ENCODE measurements at regions not wholly inside any gene's neighbourhood (a gene's known extent, or its start where the extent isn't known, plus 50 kb on each side); places are given as distances from the start of the nearest gene placed in this dataset.

DNA sequence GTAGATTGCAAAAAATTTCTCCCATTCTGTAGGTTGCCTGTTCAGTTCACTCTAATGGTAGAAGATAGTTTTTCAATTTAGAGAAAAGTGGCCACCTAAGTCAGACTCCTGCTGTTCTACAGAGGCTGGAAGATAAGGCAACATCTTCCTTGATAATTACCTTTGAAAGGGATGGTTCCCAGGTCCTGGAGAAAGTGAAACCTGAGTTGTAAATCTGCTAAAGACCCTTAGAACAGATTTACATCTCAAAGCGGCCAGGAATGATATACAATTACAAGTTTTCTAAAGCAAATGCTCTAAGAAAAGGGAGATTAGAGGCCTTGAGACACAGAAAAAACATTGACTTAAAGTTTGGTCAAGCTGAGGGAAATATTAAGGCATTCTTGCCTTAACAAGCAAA, 1350.2 kb upstream of the FAM98A start:
- no peak for DNase-seq (ENCODE audit: low spot score)

DNA sequence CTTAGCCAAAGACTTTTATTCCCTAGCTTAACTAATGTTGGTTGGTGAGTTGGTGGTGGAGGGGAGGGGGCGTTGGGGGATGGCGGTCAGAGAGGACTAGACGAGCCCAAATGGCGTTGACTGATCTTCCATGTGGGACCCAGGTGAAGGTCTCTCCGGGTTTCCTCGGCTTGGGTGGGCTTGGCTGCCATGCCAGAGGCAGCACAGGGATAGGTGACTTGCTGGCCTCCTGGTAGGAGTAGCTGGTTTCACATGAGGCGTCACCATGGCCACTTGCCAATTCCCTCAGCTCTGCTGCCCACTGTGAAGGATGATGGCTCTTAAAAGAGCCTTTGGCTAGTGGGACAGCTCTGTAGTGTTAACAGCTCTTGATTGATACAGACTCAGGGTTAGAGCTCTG, 1337.0 kb upstream of the FAM98A start:
- no peak for DNase-seq (ENCODE audit: low spot score)

DNA sequence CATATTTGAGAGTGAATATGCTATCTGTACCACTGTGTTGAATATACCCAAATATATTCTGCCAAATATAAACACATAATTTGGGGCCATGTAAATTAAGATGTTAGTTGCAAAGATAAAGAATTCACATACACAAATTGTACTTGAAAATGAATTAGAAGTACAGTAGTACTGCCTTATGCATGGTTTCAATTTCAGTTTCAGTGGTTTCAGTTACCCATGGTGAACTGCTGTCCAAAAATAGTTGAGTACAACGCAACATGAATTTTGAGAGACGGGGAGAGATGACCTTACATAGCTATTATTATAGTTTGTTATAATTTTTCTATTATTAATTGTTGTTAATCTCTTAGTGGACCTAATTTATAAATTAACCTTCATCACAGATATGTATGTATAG, 1313.0 kb upstream of the FAM98A start:
- DNase-seq (ENCODE audit: low spot score): no peak

DNA sequence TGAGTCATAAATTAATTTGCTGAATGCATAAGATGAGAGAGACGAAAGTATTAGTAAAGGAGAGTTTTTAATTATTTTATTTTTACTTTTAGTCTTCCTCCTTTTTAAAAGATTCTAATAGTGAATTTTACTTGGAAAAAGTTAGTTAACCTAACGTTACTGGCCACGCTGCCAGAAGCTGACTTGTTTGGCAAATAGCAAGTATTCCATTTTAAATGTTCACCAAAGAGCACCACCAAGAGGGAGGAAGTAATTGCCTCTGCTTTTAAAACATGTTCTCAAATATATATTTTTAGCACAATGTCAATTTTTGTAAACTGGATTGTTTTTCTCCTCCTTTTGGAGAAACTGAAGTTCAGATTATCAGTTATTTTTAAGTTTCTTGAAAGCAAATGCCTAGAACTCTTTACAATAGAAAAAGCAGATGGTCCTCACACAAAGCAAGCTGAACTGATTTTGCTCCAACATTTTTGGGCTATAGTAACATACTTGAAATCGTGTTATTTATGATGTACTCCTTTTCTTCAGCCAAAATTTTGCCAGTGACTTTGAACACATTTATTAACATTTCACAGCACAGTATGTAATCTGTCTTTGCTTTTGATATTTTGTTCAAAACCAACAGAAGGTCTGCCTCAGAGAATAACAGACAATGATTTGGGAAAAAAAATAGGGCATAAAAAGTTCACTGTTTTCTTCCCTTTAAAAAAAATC, 1311.0 kb upstream of the FAM98A start:
- DNase-seq (ENCODE audit: low spot score): no peak

DNA sequence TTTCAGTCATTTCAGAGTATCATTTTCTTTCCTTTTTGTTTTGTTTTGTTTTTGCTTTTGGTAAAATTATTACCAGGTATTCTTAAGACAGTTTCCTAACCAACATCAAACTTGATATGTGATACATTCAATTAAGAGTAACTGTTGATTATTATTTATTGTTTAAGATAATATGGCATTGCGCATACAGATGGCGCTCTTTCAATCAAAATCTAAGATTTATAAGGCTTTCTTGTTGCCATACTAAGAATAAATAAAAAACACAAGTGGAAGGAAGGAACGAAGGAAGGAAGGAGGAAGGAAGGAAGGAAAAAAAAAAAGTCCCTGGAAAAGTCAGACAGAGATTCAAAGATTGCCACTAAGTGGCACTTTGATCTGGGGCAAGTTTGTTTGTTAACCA, 1308.7 kb upstream of the FAM98A start:
- no peak for DNase-seq (ENCODE audit: low spot score)

DNA sequence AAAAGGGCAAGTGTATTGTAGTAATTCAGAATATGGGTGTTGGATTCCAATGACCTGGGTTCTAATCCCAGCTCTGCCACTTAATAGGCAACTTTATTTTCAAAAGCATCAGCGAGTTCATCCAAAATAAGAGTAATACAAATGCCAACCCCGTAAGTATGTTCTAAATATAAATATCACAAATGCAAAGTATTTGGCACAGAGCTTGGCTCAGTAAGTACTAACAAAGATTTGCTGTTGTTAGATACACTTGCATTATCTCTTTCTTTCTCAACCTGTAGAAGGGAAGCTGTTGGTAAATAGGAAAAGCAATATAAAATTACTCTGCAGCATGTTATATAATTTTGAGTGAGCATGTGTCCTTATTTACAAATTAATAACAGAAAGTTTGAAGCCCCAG, 1302.6 kb upstream of the FAM98A start:
- DNase-seq (ENCODE audit: low spot score): no peak

DNA sequence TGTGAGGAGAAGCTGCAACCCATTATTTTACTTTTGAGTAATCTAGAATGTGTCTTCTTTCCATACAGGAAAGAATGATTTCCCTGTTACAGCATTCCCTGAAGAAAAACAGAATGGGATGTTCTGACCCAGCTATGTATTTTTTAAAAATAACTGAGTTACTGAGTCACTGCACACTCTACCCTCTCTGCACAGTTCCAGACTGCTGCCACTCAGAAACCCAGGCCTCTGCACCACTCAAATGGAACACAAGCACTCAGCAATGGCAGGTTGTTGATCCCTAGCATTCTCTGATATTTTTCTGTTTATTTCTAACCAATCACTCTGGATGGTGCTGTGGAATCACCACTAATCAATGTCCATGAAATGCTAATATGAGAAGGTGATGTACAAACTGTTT, 1300.0 kb upstream of the FAM98A start:
- DNase-seq (ENCODE audit: low spot score): no peak

DNA sequence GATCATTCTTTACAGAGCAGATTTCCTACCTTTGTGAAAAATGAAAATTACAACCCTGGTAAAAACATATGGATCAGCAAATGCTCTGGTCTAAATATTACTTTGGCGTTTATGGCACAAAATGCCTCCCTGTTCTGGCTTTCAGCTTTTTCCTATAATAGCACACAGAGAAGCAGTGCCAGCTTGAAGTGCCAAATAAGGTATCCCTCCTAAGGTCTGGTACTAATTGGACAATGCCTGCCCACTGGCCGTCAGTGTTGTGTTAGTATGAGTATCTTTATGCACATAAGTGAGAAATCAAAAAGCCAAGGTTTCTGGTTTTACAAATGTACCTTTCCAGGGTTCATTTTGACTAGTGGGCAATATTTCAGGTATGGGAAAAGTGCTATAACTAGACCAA, 1293.7 kb upstream of the FAM98A start:
- no peak for DNase-seq (ENCODE audit: low spot score)

DNA sequence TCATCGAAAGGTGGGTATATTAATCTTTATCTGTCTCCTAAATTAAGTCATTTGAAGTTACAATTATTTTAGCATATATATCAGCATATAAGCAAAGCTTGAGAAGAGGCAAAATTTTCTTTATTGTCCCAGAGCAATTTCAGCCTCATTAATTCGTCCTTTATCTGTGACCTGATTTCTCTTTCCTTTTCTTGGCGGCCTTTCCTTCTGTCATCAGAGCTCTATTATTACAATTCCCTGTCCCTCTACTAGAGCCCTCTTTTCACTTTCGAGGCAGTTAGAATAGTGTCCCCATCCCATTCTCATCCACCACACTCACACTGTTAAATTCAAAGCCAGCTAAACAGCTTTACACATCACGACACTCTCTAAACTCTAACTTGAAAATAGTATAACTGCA, 1293.2 kb upstream of the FAM98A start:
- DNase-seq (ENCODE audit: low spot score): no peak

DNA sequence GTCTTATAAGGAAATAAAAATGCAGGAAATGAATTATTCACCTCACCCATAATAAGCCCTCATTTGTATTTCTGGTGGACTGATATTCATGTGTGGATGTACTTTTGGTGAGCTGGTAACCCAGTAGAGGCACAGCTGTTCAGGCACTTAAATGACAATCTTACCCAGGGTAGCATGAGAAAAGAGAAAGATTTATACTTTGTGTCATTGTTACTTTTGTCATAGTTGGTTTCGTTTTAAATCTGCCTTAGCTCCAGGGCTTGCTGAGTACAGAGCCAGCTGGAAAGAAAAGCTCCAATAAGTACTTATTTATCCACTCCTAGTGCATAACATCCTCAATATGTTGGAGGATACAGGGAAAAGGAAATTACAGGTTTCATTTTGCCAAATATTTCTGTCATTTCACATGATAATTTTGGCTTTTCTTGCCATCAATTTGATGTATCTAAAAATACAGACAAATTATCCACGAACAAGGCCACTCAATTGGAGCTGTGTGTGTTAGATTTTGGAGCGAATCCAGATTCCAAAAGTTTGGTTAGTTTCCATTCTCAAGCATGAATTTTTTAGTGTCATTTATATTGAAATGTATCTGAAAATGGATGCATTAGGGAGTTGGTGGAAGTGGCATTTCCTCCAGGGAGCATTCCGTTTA, 1276.1 kb upstream of the FAM98A start:
- DNase-seq (ENCODE audit: low spot score): no peak

DNA sequence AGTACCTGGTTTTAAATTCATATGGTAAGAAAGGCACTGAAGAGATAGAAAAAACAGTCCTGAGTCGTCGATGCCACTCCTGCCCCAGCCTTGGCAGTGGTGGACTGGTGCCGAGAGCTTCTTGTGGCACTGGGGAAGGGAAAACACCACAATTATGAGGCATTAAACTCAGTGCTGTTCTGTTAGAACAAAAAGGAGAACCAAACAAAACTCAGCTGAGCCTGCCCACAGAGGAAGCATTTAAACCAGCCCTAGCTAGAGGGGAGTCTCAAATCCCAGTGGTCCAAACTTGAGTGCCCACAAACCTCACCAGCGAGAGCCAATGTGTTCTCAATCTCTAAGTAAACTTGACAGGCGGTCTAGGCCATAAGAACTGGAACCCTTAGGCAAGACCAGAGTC, 1254.5 kb upstream of the FAM98A start:
- no peak for DNase-seq (ENCODE audit: low spot score)

DNA sequence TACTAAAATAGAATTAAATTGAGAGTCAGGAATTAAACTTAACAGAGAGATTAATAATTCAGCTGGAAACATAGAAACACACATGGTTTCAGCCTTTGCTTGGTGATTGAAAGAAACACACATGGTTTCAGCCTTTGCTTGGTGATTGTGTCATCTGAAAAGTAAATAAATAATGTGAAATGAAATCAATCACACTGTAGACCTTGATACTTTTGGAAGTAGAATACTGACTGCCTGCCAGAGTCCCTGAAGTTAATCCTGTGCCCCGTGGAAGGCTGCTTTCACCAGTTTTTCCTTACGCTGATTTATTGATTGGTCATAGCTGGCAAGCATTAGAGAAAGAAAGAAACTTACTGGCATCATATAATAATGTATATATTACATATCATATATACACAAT, 1252.7 kb upstream of the FAM98A start:
- DNase-seq (ENCODE audit: low spot score): no peak

DNA sequence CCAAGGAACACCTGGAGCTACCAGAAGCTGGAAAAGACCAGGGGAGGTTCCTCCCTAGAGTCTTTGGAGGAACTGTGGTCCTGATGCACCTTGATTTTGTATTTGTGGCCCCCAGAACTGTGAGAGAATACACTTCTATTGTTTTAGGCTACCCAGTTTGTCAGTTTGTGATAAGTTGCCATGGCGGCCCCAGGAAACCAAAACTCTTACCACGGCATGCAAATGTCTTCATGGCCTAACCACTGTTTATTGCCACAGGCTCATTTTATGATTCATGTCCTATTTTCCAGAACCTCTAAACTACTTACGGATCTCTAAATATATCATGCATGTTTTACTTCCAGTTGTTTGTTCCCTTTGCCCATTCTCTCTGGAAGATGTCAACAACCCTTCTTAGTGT, 1250.7 kb upstream of the FAM98A start:
- DNase-seq (ENCODE audit: low spot score): no peak

DNA sequence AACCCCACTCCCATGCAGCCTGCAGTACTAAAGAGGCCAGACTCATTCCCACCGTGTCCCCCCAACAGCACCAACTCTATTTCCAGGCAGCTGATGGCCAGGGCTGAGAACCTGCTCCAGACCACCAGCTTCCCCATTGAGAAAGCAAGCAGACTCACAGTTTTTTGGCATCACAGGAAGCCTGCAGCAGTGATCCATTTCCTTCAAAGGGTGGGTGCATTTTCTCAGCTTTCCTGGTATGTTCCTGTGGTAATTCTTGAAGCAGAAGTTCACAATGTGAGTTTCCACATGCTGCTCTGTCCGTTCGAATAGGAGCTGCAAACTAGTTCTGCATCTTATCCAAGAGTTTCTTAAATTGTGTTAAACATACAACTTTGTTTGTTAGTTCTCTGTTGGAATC, 1249.6 kb upstream of the FAM98A start:
- DNase-seq (ENCODE audit: low spot score): no peak

DNA sequence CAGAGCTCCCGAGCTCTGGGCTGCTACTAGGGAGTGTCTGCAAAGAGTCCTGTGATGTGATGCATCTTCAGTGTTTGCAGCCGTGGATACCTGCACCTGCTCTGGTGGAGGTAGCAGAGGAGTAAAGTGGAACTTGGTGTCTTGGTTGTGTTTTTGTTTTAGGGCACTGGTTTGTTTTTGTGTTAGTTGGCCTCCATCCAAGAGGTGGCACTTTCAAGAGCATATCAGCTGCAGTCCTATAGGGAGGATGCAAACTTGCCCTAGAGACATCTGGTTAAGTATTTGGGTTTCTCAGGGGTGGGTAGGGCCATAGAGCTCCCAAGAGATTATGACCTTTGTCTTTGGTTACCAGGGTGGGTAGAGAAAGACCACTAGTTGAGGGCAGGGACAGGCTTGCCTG, 1249.0 kb upstream of the FAM98A start:
- no peak for DNase-seq (ENCODE audit: low spot score)

DNA sequence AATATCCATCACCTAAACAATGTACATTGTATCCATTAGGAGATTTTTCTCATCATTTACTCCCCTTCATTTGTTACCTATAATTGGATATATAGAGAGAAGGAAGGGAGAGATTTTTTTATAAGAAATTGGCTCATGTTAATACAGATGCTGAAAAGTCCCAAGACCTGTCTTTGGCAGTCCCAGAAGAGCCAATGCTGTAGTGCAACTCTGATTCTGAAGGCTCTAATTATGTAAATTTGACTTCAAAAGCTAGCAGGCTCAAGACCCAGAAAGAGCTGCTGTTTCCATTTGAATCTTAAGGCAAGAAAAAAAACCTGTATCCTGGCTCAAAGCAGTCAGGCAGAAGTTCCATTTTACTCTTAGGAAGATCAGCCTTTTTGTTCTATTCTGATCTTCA, 1245.5 kb upstream of the FAM98A start:
- no peak for DNase-seq (ENCODE audit: low spot score)

DNA sequence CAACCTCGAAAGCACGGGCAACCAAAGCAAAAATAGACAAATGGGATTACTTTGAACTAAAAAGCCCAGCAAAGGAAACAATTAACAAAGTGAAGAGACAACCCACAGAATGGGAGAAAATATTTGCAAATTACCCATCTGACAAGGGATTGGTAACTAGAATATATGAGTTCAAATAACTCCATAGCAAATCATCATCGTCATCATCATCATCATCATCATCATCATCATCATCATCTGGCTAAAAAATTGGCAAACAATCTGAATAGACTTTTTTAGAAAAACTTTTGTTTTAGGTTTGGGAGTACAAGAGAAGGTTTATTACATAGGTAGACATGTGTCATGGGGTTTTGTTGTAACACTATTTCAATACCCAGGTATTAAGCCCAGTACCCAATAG, 1239.3 kb upstream of the FAM98A start:
- no peak for DNase-seq (ENCODE audit: low spot score)

DNA sequence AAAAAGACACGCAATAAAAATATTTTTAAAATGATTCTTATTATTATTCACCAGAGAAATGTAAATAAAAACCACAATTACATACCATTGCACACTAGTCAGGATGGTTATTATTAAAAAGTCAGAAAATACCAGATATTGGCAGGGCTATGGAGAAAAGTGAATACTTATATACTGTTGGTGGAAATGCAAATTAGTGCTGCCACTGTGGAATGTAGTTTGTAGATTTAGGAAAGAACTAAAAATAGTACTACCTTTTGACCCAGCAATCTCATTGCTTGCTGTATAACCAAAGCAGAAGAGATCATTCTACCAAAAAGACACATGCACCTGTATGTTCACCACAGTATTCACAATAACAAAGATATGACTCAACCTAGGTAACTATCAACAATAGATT, 1237.3 kb upstream of the FAM98A start:
- no peak for DNase-seq (ENCODE audit: low spot score)

DNA sequence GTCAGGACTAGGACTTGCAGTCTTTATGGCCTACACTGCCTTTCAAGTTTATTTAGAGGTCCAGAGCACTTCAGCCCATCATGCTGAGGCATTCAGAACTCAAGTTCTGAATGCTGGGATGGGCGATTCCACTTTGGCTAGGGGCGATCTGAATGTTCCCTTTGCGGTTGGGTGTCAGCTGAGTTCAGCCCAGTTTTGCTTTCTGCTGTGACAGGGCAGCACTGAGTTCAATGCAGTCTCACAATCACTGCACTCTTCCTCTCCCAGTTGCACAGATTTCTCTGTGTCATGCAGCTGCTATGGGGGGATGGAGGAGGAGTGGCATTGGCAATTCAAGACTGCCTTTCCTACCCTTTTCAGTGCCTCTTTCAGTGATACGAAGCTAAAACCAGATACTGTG, 1232.0 kb upstream of the FAM98A start:
- DNase-seq (ENCODE audit: low spot score): no peak

DNA sequence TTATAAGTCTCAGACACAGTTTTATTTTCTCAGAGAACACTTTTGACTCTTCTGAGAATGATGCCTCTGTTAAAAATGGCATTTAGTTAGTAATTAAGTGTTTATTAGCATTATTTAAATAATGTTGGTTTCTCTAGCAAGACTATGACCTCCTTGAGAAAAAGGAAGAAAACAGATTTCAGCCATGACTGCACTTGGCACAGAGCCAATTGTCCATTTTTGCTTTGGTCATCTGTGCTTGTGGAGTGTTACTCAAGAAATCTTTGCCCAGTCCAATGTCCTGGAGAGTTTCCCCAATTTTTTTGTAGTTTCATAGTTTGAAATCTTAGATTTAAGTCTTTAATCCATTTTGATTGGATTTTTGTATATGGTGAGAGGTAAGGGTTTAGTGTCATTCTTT, 1229.4 kb upstream of the FAM98A start:
- no peak for DNase-seq (ENCODE audit: low spot score)

DNA sequence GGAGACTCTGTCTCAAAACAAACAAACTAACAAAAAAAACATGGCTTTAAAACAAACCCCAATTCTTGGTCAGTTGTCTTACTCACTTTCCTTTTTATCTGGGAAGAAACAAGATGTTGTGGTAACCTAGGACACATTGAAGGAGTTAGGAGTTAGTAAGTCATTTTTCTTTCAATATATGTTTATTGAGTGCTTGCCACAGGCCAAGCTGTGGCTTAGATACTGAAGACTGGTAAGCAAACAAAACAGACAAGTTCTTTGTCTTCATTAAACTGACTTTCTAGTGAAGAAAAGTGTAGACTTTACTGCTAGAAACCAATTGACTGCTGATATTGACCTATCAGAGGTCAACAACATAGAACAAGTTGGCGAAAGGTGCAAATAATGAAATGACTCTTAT, 1228.3 kb upstream of the FAM98A start:
- no peak for DNase-seq (ENCODE audit: low spot score)

DNA sequence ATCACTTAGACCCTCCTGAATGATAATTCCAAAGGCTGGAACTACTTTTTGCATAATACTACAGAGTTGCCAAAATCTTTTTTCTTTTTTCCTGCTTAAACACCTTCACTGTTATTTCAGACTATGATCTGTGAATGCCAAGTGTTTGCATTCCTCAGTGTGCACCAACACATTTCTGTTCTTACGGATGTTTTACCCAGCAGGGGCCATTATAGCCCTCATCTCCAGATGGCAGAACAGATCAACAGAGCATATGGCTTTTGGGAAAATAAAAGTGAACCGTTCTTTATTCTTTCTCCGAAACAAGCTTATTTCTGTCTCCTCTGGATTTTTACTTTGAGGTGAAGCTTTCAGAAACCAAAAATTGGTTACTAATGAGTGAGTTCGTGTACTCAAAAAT, 1226.6 kb upstream of the FAM98A start:
- no peak for DNase-seq (ENCODE audit: low spot score)

DNA sequence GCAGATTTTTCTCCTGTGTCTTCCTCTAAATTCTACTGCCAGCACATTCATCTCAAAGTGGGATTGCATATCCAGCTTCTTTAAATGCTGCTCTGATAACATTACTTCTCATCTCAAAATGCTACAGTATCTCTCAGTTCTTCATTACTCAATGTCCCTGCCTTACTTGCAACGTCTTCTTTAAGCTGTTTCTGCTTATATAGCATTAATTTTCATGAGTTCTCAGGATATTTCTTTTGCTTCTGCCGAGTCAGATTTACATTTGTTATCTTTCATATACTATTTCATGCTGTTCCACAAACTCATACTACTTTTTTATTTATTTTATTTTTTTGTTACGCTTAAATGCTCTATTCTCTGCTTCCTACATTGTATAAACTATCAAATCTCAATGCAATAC, 1223.5 kb upstream of the FAM98A start:
- no peak for DNase-seq (ENCODE audit: low spot score)

DNA sequence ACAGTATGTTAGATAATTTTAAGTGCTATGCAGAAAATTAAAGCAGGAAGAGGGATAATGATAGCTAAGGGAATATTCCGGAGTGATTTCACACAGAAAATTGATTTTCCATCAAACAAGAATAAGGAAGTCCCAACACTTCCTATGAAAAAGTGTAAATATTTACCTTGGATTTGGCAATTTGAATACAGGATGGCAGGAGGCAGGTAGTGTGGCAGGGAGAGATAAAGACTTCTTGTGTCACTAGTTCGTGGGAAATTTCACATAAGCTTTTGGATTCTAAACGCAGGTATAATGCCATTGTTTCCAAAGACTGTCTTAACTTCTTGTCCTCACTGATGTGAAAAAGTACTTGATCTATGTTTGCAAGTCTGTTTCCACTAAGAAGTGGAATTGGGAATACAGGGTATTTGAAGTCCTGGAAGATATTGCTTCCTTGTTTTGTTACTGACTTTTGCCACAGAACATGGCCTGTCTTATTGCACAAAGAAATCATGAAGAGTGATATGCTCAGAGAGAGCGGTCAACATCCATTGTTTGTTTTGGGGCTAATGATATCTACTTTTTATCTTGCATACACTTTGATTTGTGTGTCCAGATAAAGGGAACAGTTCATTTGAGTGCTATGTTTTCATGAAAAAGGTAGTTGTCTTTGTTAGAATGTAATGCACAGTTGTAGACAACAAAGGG, 1216.1 kb upstream of the FAM98A start:
- DNase-seq (ENCODE audit: low spot score): no peak

All from CD4-positive, alpha-beta T cell treated with Interleukin-15 for 4 hours (primary cell).